GM12878 (cell line): ENCODE measurements at regions not wholly inside any gene's neighbourhood (a gene's known extent, or its start where the extent isn't known, plus 50 kb on each side); places are given as distances from the start of the nearest gene placed in this dataset.

ENCODE experiments used
- CHD2 ChIP-seq: IDR thresholded peaks from 2 replicates; pipeline ENCODE4 v1.6.1; 2011; ENCODE audit warnings: low read depth, low read length, improper control_type of control experiment, borderline replicate concordance
- CTCF ChIP-seq, 3 experiments: IDR thresholded peaks in 2 of 3; conservative IDR thresholded peaks in 1 of 3; 2 replicates each; pipeline ENCODE4 v1.5.1; 2011; ENCODE audit warnings: low read depth in 3 of 3, low read length in 3 of 3, mild to moderate bottlenecking in 3 of 3, control low read depth in 2 of 3, moderate library complexity in 2 of 3, inconsistent platforms in 1 of 3, mixed read lengths in 1 of 3; ENCODE audit not compliant: control insufficient read depth in 2 of 3, insufficient read depth in 1 of 3; ENCODE audit errors: extremely low read depth in 1 of 3
- EP300 ChIP-seq, 2 experiments: fragments of 150-350 bp in 1 of 2; IDR thresholded peaks; 2 replicates each; pipeline ENCODE4 v1.6.1; 2011 to 2012; ENCODE audit warnings: low read depth in 2 of 2, low read length in 2 of 2, borderline replicate concordance in 1 of 2, improper control_type of control experiment in 1 of 2, inconsistent platforms in 1 of 2; ENCODE audit not compliant: control insufficient read depth in 1 of 2
- POLR2A ChIP-seq: IDR thresholded peaks from 2 replicates; pipeline ENCODE4 v1.6.1; 2011; ENCODE audit warnings: low read depth, mild to moderate bottlenecking, low read length
- POLR2AphosphoS2 ChIP-seq: IDR thresholded peaks from 2 replicates; pipeline ENCODE4 v1.6.1; 2011; ENCODE audit warnings: low read depth, mild to moderate bottlenecking, low read length, improper control_type of control experiment, moderate library complexity
- SRF ChIP-seq, 2 experiments: IDR thresholded peaks; 2 replicates each; pipeline ENCODE4 v1.6.1; 2011; ENCODE audit warnings: low read depth in 2 of 2, low read length in 2 of 2, mild to moderate bottlenecking in 1 of 2, moderate library complexity in 1 of 2

DNA sequence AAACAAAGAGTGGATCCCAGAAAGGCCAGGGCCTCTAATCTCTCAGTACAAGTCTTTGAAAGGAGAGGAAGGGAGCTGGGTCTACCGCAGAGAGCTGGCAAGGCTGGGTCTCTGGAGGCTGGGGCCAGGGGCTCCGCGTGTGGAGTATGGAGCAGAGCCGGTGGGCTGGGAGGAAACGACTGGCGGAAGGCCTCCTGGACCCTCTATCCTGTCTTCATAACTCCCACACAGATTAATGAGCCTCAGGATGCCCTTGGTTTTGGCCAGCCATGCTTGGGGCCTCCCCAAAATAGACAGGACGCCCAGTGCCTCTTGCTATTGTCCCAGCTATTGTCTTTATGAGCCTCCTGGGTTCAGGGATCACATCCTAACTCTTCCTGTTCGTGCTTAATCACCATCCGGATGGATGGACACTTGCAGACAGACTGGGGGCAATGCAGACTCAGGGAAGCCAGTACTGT, 306.4 kb downstream of the DHX35 start:
- no peak for TF ChIP-seq SRF (IDR thresholded peaks at IDR 0.05; ENCODE audit: low read depth in 2 of 2, low read length in 2 of 2)
- no peak for TF ChIP-seq CHD2
- no peak for TF ChIP-seq POLR2A
- TF ChIP-seq POLR2AphosphoS2, result no peak
- TF ChIP-seq EP300 (IDR thresholded peaks at IDR 0.05; ENCODE audit: borderline replicate concordance in 1 of 2, control insufficient read depth in 1 of 2, low read depth in 2 of 2, low read length in 2 of 2), result no peak
- TF ChIP-seq CTCF (IDR thresholded peaks at IDR 0.05 in 2 of 3, conservative IDR thresholded peaks at IDR 0.05 in 1 of 3; ENCODE audit: control insufficient read depth in 2 of 3, extremely low read depth in 1 of 3, insufficient read depth in 1 of 3, low read depth in 3 of 3, low read length in 3 of 3), result no peak
